ENCODE measurements at regions not wholly inside any gene's neighbourhood (a gene's known extent, or its start where the extent isn't known, plus 50 kb on each side); places are given as distances from the start of the nearest gene placed in this dataset.

- no peaks in the 10 kb centered on the region for H3K27me3 ChIP-seq
- ATAC-seq (no peak), DNase-seq (no peak)
- no peaks in the 10 kb centered on the region for H3K36me3 ChIP-seq
- no peak for TF ChIP-seq CTCF (IDR thresholded peaks at IDR 0.05)
- H3K27ac ChIP-seq: no peak overlapping the region
- intact Hi-C loops (cut with DNase I): no loop called here
- no peaks in the 10 kb centered on the region for H3K9me3 ChIP-seq
- no peaks in the 10 kb centered on the region for H3K4me1 ChIP-seq
- H3K4me3 ChIP-seq: no peak overlapping the region
- 41 to 45% methylated on average over 3 of the region's 3 CpGs for WGBS, 2 donors
Observed at GRCh38 chr21:20250337-20250736, 747.9 kb upstream of the NCAM2 start.

GRCh38 chr21:20253261-20253660 lies 744.9 kb upstream of the NCAM2 start:
- TF ChIP-seq CTCF (IDR thresholded peaks at IDR 0.05): no peak
- H3K4me1 ChIP-seq: no peaks in the 10 kb centered on the region
- no peak overlapping the region for H3K4me3 ChIP-seq
- no peak overlapping the region for H3K27ac ChIP-seq
- DNase-seq: no peak
- H3K27me3 ChIP-seq: no peaks in the 10 kb centered on the region
- intact Hi-C loops (cut with DNase I): no loop called here
- no peaks in the 10 kb centered on the region for H3K9me3 ChIP-seq
- WGBS, 2 donors: 85 to 90% methylated on average over 3 of the region's 3 CpGs
- H3K36me3 ChIP-seq: no peaks in the 10 kb centered on the region
- ATAC-seq: no peak

GRCh38 chr21:20254964-20255363 lies 743.2 kb upstream of the NCAM2 start:
- Histone ChIP-seq H3K9me3 (no peaks in the 10 kb centered on the region), H3K4me1 (no peaks in the 10 kb centered on the region), H3K27ac (no peak overlapping the region), H3K27me3 (no peaks in the 10 kb centered on the region), H3K4me3 (no peak overlapping the region), H3K36me3 (no peaks in the 10 kb centered on the region)
- intact Hi-C loops (cut with DNase I): no loop called here
- 89 to 93% methylated on average over 4 of the region's 4 CpGs for WGBS, 2 donors
- ATAC-seq (no peak), DNase-seq (no peak)
- TF ChIP-seq CTCF (IDR thresholded peaks at IDR 0.05): no peak

- ATAC-seq (no peak), DNase-seq (no peak)
- H3K27me3 ChIP-seq: no peaks in the 10 kb centered on the region
- intact Hi-C loops (cut with DNase I): no loop called here
- WGBS, 2 donors: 76 to 83% methylated on average over 4 of the region's 4 CpGs
- no peaks in the 10 kb centered on the region for H3K36me3 ChIP-seq
- TF ChIP-seq CTCF (IDR thresholded peaks at IDR 0.05): no peak
- no peaks in the 10 kb centered on the region for H3K4me1 ChIP-seq
- no peak overlapping the region for H3K4me3 ChIP-seq
- peaks cover 0 to 4% (median 0%) of the 10 kb centered on the region in 11 donors for H3K9me3 ChIP-seq
- no peak overlapping the region for H3K27ac ChIP-seq
Observed at GRCh38 chr21:20257052-20257740, 741.0 kb upstream of the NCAM2 start.
